PC-3 (cell line): ENCODE measurements at regions not wholly inside any gene's neighbourhood (a gene's known extent, or its start where the extent isn't known, plus 50 kb on each side); places are given as distances from the start of the nearest gene placed in this dataset.

Experiments used
- CTCF ChIP-seq: fragments of 300-600 bp; sonication (generic); conservative IDR thresholded peaks from 2 replicates; pipeline ENCODE4 v1.5.1; 2017; ENCODE audit warnings: antibody characterized with exemption, low read depth, mild to moderate bottlenecking, low read length
- EZH2 ChIP-seq: fragments of 300-600 bp; sonication (generic); IDR thresholded peaks from one replicate; pipeline ENCODE4 v1.6.1; 2017; ENCODE audit warnings: antibody characterized with exemption, mild to moderate bottlenecking, low read length; ENCODE audit not compliant: unreplicated experiment
- EZH2phosphoT487 ChIP-seq: fragments of 300-600 bp; sonication (generic); IDR thresholded peaks from 2 replicates; pipeline ENCODE4 v1.6.1; 2018; ENCODE audit warnings: mild to moderate bottlenecking, antibody characterized with exemption, low read length, borderline replicate concordance

GRCh38 chr7:124690840-124691239 lies 74.8 kb downstream of the GPR37 start:
- TF ChIP-seq CTCF = no peak
- TF ChIP-seq EZH2 = no peak
- TF ChIP-seq EZH2phosphoT487 = no peak
